ENCODE measurements at regions not wholly inside any gene's neighbourhood (a gene's known extent, or its start where the extent isn't known, plus 50 kb on each side); places are given as distances from the start of the nearest gene placed in this dataset.

- ATAC-seq: no peak
Observed at GRCh38 chr12:115864396-115864795, 413.1 kb downstream of the MED13L start.

GRCh38 chr12:115860619-115861018, 416.9 kb downstream of the MED13L start:
- ATAC-seq: no peak

More at GRCh38 chr12:115864396-115864795, 413.1 kb downstream of the MED13L start:
- TF ChIP-seq ISL1 (CRISPR knock-in tag; IDR thresholded peaks at IDR 0.05) (no peak), OSR1 (CRISPR knock-in tag; IDR thresholded peaks at IDR 0.05) (no peak), ESRRG (CRISPR knock-in tag; IDR thresholded peaks at IDR 0.05) (no peak), ARNTL (CRISPR knock-in tag; IDR thresholded peaks at IDR 0.05; ENCODE audit: borderline replicate concordance, low read depth) (no peak), PATZ1 (CRISPR knock-in tag; IDR thresholded peaks at IDR 0.05; ENCODE audit: borderline replicate concordance) (no peak), TOX (CRISPR knock-in tag; IDR thresholded peaks at IDR 0.05; ENCODE audit: borderline replicate concordance) (no peak), CSRNP3 (CRISPR knock-in tag; IDR thresholded peaks at IDR 0.05) (no peak), ZNF565 (CRISPR knock-in tag; conservative IDR thresholded peaks at IDR 0.05; ENCODE audit: low read depth) (no peak), CREB5 (CRISPR knock-in tag; IDR thresholded peaks at IDR 0.05; ENCODE audit: low read depth) (no peak), GLIS3 (CRISPR knock-in tag; IDR thresholded peaks at IDR 0.05) (no peak), ZNF8 (CRISPR knock-in tag; IDR thresholded peaks at IDR 0.05) (no peak), CSDC2 (CRISPR knock-in tag; IDR thresholded peaks at IDR 0.05) (no peak), RARB (CRISPR knock-in tag; IDR thresholded peaks at IDR 0.05) (no peak), TCF4 (CRISPR knock-in tag; IDR thresholded peaks at IDR 0.05; ENCODE audit: borderline replicate concordance) (no peak), ZNF70 (CRISPR knock-in tag; IDR thresholded peaks at IDR 0.05) (no peak), ZFP3 (CRISPR knock-in tag; IDR thresholded peaks at IDR 0.05) (no peak), BACH2 (CRISPR knock-in tag; IDR thresholded peaks at IDR 0.05; ENCODE audit: borderline replicate concordance) (no peak), SNAI2 (CRISPR knock-in tag; IDR thresholded peaks at IDR 0.05) (no peak), PPARA (CRISPR knock-in tag; IDR thresholded peaks at IDR 0.05; ENCODE audit: borderline replicate concordance) (no peak)

More at GRCh38 chr12:115860619-115861018, 416.9 kb downstream of the MED13L start:
- TF ChIP-seq ZNF8 (CRISPR knock-in tag; IDR thresholded peaks at IDR 0.05) (no peak), CREB5 (CRISPR knock-in tag; IDR thresholded peaks at IDR 0.05; ENCODE audit: low read depth) (no peak), TOX (CRISPR knock-in tag; IDR thresholded peaks at IDR 0.05; ENCODE audit: borderline replicate concordance) (no peak), PATZ1 (CRISPR knock-in tag; IDR thresholded peaks at IDR 0.05; ENCODE audit: borderline replicate concordance) (no peak), ZFP3 (CRISPR knock-in tag; IDR thresholded peaks at IDR 0.05) (no peak), ZC3H10 (CRISPR knock-in tag; IDR thresholded peaks at IDR 0.05) (no peak), TCF4 (CRISPR knock-in tag; IDR thresholded peaks at IDR 0.05; ENCODE audit: borderline replicate concordance) (no peak)
